Central memory CD8-positive, alpha-beta T cell (primary cell): ENCODE measurements at regions not wholly inside any gene's neighbourhood (a gene's known extent, or its start where the extent isn't known, plus 50 kb on each side); places are given as distances from the start of the nearest gene placed in this dataset.

Experiments
- ATAC-seq: fragments of 150-1000 bp; cut with Tn5 transposase; replicated peaks from 2 replicates; pipeline ENCODE4 v1.10.0; 2022; ENCODE audit warnings: mild to moderate bottlenecking, moderate FRiP score, moderate number of reproducible peaks; ENCODE audit not compliant: poor library complexity, severe bottlenecking; ENCODE audit errors: extremely low read depth
- DNase-seq, 2 donors: peaks; one replicate each; pipeline ENCODE4 v3.0.0; 2021; ENCODE audit warnings: low spot score in 2 of 2
- H3K27ac Mint-ChIP-seq: one replicate; pipeline ENCODE4 v1.8.0; 2022; ENCODE audit warnings: low read depth, mild to moderate bottlenecking, moderate library complexity, mixed read lengths
- H3K27me3 Mint-ChIP-seq: one replicate; pipeline ENCODE4 v1.8.0; 2022; ENCODE audit warnings: mixed read lengths
- H3K36me3 Mint-ChIP-seq: one replicate; pipeline ENCODE4 v1.8.0; 2022; ENCODE audit warnings: mild to moderate bottlenecking, moderate library complexity, mixed read lengths; ENCODE audit not compliant: insufficient read depth
- H3K4me1 Mint-ChIP-seq: one replicate; pipeline ENCODE4 v1.8.0; 2022; ENCODE audit warnings: mixed read lengths
- H3K4me3 Mint-ChIP-seq: one replicate; pipeline ENCODE4 v1.8.0; 2022; ENCODE audit warnings: mild to moderate bottlenecking, moderate library complexity, mixed read lengths
- H3K9me3 Mint-ChIP-seq: one replicate; pipeline ENCODE4 v1.8.0; 2022; ENCODE audit warnings: mixed read lengths

DNA sequence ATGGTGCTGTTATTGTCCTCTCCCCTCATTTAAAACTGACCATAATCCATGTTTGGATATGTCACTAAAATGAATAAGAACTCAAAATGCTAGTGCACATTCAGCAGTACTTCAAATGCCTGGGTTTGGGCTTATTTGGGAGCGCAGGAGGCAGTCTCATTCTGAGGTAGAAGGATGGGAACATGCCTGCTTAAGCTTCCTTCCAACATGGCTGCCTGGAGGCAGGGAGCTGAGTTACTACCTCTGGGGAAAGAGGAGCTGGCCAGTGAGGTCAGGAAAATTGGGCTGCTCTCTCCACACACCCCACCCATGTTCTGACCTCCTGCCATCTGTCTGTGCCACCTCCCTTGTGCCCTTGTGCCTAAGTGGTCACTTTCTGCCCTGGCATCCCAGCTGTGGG is 85.7 kb downstream of the PTPRS start:
- H3K27ac Mint-ChIP-seq, result no peak overlapping the region
- H3K9me3 Mint-ChIP-seq, result peaks cover 19% of the 10 kb centered on the region
- ATAC-seq, result no peak
- no peak overlapping the region for H3K4me3 Mint-ChIP-seq
- no peak for DNase-seq
- H3K4me1 Mint-ChIP-seq, result no peaks in the 10 kb centered on the region
- H3K36me3 Mint-ChIP-seq, result peaks cover 3% of the 10 kb centered on the region
- peaks cover under 1% of the 10 kb centered on the region for H3K27me3 Mint-ChIP-seq

DNA sequence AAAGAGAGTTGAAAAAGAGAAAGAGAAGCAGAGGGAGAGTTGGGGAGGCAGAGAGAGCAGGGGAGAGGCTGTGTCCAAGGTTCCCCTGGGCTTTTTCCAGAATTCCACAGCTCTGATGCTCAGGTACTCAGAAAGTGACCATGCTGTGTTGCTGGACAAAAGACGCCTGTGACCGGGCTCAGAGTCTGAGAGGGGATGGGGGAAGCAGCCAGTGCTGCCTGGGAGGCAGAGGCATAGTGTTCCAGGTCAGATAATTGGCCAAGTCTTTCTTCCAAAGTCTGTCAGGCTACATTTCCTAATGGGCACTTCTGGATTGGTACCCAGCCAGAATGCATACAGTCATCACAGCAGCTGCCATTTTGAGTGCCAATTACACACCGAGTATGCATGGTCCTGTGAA is 86.1 kb downstream of the PTPRS start:
- Mint-ChIP-seq H3K9me3 (peaks cover 19% of the 10 kb centered on the region), H3K4me3 (no peak overlapping the region), H3K4me1 (no peaks in the 10 kb centered on the region), H3K27me3 (peaks cover 5% of the 10 kb centered on the region), H3K27ac (no peak overlapping the region), H3K36me3 (peaks cover 3% of the 10 kb centered on the region)
- ATAC-seq, result no peak
- DNase-seq, result no peak

DNA sequence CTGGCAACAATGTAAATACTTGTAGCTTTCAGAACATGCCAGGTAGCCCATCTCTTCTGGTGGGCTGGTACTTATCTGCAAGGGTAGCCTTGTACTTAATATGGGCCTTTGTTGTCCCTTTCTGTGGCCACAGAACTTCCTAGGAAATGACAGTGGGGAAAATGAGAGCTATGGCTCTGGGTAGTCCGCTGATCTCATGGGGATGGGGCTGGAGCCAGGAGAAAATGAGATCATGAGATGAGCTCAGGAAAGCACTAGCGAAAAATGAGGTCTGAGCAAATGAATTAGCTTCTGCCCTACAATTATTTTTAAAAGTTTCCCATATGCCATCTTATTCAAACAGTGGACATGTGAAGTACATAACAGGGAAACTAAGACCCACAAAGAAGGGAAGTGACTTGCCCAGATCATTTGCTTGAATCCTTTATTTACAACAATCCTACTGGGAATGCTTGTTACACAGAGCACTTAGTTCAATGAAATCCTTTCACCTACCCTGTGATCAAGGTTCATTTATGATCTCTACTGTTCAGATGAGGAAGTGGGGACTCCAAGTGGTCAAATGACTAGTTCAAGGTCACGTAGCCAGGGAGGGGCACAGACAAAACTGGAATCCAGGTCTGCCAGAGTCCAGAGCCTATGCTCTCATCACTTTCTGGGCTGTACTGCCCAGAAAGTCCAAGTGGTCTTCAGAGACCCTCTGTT is 87.1 kb downstream of the PTPRS start:
- Mint-ChIP-seq H3K4me1 (no peaks in the 10 kb centered on the region), H3K36me3 (peaks cover 3% of the 10 kb centered on the region), H3K9me3 (peaks cover 19% of the 10 kb centered on the region), H3K4me3 (no peak overlapping the region), H3K27ac (no peak overlapping the region), H3K27me3 (peaks cover 15% of the 10 kb centered on the region)
- ATAC-seq, result no peak
- DNase-seq, result no peak

DNA sequence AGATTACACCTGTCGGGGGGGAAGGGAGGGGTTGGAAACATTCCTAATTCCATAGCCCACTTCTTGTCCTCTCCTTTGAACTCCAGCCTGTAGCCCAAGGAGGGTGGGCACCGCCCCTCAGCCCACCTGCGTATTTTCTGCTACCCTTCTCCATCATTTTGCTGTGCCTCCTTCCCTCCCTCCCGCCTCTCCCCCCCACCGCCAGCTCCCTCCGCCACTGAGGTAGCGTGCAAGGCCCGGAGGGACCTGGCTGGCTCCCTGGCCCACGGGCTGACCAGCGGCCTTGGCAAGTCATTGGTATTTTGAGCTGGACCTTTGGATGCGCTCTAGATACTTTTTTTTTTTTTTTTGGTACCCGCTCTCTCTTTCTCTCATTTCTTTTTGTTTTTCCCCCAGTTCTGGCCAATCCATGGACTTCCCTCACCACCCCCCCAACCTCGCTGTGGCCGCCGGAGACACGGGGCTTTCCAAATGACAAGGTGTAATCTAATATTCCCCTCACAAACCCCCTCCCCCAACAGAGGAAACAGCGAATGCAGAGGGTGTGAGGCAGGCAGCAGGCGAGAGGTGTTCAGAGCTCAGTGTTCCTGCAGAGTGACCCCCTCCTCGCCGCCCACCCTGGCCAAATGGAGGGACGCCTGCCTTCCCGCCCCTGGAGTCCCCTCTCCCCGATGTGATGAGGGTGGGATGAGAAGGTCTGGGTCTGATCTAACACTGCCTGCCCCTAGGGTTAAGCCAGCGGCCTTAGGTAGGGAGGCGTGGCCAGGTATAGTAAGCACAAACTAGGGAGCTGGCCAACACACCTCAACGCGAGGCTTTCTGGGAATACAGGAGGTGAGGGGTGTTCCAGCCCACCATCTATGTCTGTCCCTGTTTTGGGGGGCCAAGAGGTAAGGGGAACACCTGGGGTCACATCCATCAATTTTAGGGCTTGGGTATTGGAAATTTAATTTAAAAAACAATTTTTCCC is 89.2 kb downstream of the PTPRS start:
- no peaks in the 10 kb centered on the region for H3K4me1 Mint-ChIP-seq
- peaks cover 3% of the 10 kb centered on the region for H3K36me3 Mint-ChIP-seq
- peaks cover 19% of the 10 kb centered on the region for H3K9me3 Mint-ChIP-seq
- no peak overlapping the region for H3K4me3 Mint-ChIP-seq
- peaks cover 36% of the 10 kb centered on the region for H3K27me3 Mint-ChIP-seq
- no peak for ATAC-seq
- no peak overlapping the region for H3K27ac Mint-ChIP-seq
- DNase-seq, result no peak

DNA sequence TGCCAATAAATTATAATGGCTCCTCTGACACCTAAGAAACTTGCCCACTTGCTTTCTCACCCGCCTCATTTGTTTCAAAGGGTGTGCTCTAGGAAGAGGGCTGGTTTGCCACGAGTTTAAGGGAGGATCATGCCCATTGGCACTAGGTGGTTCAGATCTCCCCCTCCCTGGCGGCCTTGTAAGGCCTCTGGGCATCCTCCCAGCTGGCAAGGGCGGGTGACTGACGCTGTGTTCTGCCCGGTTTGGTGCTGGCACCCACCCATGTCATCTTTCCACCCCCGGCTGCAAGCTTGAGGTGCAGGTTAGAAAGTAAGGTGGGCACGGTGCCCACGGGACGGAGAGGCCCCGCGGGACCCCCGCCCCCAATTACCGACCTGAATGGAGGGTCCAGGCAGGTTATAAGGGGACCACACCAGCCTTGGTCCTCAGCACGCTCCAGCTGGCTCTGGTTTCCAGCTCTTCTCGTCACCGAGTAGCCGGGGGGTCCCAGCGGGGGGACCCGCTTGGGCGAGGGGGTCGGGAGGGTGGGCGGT is 90.4 kb downstream of the PTPRS start:
- Mint-ChIP-seq H3K27me3 (peaks cover 46% of the 10 kb centered on the region), H3K4me1 (no peaks in the 10 kb centered on the region), H3K27ac (no peak overlapping the region), H3K4me3 (no peak overlapping the region), H3K9me3 (peaks cover 9% of the 10 kb centered on the region), H3K36me3 (no peaks in the 10 kb centered on the region)
- ATAC-seq (no peak), DNase-seq (no peak)

DNA sequence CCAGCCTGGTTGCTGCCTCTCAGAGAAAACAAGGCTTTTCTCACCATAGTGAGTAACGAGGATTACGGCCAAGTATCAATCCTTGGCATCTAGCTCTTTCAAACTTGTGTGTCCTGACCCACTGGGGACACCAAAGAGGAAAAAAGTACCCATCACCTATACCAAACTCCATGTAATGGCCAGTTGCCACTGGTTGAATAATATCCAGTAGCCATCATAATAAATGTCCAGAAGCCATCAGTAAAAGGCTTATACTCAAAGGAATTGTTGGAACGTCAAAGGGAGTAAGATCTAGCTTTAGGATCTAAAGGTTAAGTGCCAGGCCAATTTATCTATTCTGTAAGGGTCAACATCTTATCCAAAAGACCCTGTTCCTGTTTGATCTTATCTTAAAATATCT is 91.1 kb downstream of the PTPRS start:
- peaks cover 6% of the 10 kb centered on the region for H3K9me3 Mint-ChIP-seq
- no peak overlapping the region for H3K27ac Mint-ChIP-seq
- no peak overlapping the region for H3K4me3 Mint-ChIP-seq
- peaks cover 46% of the 10 kb centered on the region for H3K27me3 Mint-ChIP-seq
- no peaks in the 10 kb centered on the region for H3K4me1 Mint-ChIP-seq
- no peak for ATAC-seq
- H3K36me3 Mint-ChIP-seq, result no peaks in the 10 kb centered on the region
- no peak for DNase-seq

DNA sequence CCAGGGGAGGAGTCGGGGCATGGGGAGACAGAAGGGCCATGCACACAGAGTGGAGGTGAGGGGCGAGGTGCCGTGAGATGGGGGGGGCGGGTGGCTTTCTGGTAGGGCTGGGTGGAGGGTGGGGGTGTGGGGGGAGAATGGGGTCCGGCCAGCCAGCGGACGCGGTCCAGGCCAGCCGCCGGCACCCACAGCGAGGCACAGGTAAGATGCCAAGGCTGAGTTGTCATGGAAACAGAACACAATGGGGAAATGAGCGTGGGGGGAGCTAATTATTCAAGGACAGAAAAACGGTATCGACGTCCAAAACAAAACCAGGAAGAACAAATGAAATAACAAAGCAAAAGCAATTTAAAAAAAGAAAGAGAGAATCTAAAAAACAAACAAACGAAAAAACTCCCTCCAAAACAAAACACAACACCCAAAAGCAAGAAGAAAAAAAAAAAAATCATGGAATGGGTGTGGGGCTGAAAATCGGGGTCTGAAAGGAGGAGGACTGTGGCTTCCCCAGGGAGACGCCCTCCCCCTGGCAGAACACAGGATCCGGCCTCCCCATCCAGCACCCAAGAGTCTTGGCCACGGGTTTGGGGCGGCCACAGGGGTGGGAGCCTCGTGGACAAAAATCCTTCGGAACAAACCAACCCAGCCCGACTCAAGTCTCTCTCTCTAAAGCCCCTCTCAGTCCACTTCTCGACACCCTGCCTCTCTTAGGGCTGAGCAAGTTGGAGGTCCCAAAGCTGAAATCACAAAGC is 92.5 kb downstream of the PTPRS start:
- H3K4me3 Mint-ChIP-seq, result no peak overlapping the region
- no peaks in the 10 kb centered on the region for H3K36me3 Mint-ChIP-seq
- no peak overlapping the region for H3K27ac Mint-ChIP-seq
- ATAC-seq (no peak), DNase-seq (no peak)
- no peaks in the 10 kb centered on the region for H3K4me1 Mint-ChIP-seq
- no peaks in the 10 kb centered on the region for H3K9me3 Mint-ChIP-seq
- H3K27me3 Mint-ChIP-seq, result peaks cover 46% of the 10 kb centered on the region

DNA sequence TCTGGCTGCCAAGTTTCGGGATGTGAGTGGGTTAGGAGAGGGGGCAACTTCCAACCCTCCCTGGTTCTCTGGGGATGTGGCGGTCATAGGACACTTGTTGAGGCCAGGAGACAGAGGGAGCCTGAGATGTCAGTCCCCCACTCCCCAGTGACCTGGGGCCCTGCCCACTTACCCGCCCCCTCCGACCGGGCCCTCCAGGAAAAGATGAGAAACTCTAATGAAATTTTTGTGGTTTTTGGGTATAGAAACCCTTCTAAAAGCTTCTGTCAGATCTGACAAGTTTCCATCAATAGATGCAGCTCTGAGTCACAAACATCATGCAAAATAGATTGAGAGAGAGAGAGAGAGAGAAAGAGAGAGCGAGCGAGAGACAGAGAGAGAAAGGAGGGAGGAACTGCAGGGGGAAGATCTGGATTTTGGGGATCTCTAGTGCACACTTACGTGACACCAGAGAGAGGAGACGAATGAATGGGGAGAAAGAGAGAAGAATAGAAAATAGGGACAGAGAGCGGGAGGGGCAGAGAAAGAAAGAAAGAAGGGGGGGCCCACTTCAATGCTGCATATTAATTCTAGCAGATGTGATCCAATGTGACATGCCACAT is 94.0 kb downstream of the PTPRS start:
- no peak for DNase-seq
- H3K27me3 Mint-ChIP-seq, result peaks cover 46% of the 10 kb centered on the region
- H3K9me3 Mint-ChIP-seq, result no peaks in the 10 kb centered on the region
- H3K4me1 Mint-ChIP-seq, result no peaks in the 10 kb centered on the region
- ATAC-seq, result no peak
- H3K36me3 Mint-ChIP-seq, result no peaks in the 10 kb centered on the region
- H3K4me3 Mint-ChIP-seq, result no peak overlapping the region
- H3K27ac Mint-ChIP-seq, result peak overlapping the region; percentile 29

DNA sequence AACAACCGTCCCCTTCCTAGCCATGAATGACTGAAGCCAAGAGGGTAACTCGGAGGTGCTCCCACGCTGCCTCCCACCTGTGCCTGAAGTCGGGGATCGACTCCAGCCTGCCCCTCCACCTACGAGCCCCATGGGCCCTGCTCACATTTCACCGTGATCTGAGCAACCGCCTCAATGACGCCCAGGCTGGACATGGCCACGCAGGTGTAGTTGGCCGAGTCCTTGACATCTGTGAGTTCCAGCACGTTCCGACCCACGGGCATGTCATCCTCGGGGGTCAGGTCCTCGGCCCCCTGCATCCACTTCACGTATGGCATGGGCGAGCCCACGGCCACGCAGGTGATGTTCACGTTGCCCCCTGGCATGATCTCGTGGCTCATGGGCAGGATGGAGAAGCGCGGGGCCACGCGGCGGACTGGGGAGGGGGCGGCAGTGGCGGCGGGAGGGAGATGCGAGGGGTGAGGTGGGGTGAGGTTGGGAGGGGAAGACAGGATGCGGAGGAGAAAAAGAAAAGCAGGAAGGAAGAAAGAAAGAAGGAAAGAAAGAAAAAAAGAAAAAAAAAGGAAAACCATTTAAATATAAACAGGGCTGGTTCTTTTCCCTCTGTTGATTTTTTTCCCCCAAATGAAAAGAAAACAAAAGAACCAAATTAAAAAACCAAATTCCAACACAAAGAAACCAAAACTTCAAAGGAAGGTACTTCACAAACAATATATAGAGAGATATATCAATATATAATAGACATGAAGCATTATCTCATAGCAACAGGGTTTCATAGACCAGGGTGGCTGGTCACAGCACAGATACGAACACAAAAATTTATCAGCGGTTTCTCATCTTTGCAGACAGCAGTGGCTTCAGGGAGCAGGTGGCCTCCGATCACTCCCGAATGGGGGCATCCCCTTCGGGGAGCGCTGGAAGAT is 94.7 kb downstream of the PTPRS start:
- Mint-ChIP-seq H3K36me3 (no peaks in the 10 kb centered on the region), H3K9me3 (no peaks in the 10 kb centered on the region), H3K4me1 (no peaks in the 10 kb centered on the region), H3K27me3 (peaks cover 46% of the 10 kb centered on the region), H3K27ac (peak overlapping the region; percentile 29), H3K4me3 (no peak overlapping the region)
- ATAC-seq (no peak), DNase-seq (no peak)

DNA sequence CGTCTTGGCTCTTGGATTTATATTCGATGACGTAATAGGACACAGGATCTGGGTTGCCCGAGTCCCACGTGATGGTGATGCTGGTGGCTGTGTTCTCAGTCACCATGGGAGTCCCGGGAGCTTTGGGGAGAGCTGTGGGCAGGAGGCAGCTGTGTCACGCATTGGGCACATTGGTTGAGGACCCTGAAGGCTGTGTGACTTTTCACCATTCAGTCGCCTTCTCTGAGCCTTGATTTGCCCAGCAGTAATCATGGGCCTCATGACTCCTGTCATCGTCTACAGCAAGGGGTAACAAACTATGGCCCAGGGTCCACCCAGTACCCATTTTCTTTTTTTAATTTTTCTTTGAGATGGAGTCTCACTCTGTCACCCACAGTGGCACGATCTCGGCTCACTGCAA is 96.3 kb downstream of the PTPRS start:
- Mint-ChIP-seq H3K4me3 (no peak overlapping the region), H3K27me3 (peaks cover 47% of the 10 kb centered on the region), H3K4me1 (no peaks in the 10 kb centered on the region), H3K36me3 (no peaks in the 10 kb centered on the region), H3K27ac (no peak overlapping the region), H3K9me3 (no peaks in the 10 kb centered on the region)
- DNase-seq (no peak), ATAC-seq (no peak)

DNA sequence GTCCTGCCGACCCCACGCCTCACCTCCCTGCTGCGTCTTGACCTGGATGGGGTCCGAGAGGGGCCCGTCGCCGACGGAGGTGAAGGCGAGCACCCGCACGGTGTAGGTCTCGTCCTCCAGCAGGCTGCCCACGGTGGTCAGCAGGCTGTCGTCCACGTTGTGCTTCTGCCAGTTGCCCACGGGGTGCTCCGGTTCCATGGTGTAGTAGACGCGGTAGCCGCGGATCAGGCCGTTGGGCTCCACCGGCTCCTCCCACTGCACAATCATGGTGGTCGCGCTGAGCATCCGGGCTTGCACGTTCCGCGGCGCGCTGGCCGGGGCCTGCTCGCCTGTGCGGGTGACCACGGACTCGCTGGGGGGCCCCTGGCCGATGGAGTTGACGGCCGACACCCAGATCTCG is 96.7 kb downstream of the PTPRS start:
- Mint-ChIP-seq H3K4me3 (no peak overlapping the region), H3K27me3 (peaks cover 45% of the 10 kb centered on the region), H3K36me3 (no peaks in the 10 kb centered on the region), H3K27ac (no peak overlapping the region), H3K4me1 (no peaks in the 10 kb centered on the region), H3K9me3 (no peaks in the 10 kb centered on the region)
- DNase-seq (no peak), ATAC-seq (no peak)
